Smooth muscle cell (in vitro differentiated cells): ENCODE measurements at regions not wholly inside any gene's neighbourhood (a gene's known extent, or its start where the extent isn't known, plus 50 kb on each side); places are given as distances from the start of the nearest gene placed in this dataset.

Experiments
- DNase-seq: peaks from one replicate; lab custom pipeline; 2025; ENCODE audit not compliant: unreplicated experiment; lab: John Stamatoyannopoulos, UW
- H2AFZ ChIP-seq: fragments of 200-600 bp; sonication (generic); 2 replicates; pipeline ENCODE4 v1.6.0; 2016; ENCODE audit warnings: antibody characterized with exemption, low read depth, mild to moderate bottlenecking
- H3F3A ChIP-seq: fragments of 200-600 bp; sonication (generic); 2 replicates; pipeline ENCODE4 v1.6.0; 2017; ENCODE audit warnings: antibody characterized with exemption, low read depth
- H3K27ac ChIP-seq: fragments of 200-600 bp; sonication (generic); 2 replicates; pipeline ENCODE4 v1.5.1; 2016; ENCODE audit warnings: low read depth, mild to moderate bottlenecking
- H3K27me3 ChIP-seq: fragments of 200-600 bp; sonication (generic); 2 replicates; pipeline ENCODE4 v1.6.1; 2016; ENCODE audit warnings: low read depth, mild to moderate bottlenecking
- H3K36me3 ChIP-seq: fragments of 200-600 bp; sonication (generic); 2 replicates; pipeline ENCODE4 v1.5.1; 2016; ENCODE audit warnings: low read depth
- H3K4me1 ChIP-seq: fragments of 200-600 bp; sonication (generic); 2 replicates; pipeline ENCODE4 v1.5.1; 2016; ENCODE audit warnings: low read depth
- H3K4me2 ChIP-seq: fragments of 200-600 bp; sonication (generic); 2 replicates; pipeline ENCODE4 v1.6.0; 2016; ENCODE audit warnings: mild to moderate bottlenecking
- H3K4me3 ChIP-seq: fragments of 200-600 bp; sonication (generic); 2 replicates; pipeline ENCODE4 v1.5.1; 2016; ENCODE audit warnings: mild to moderate bottlenecking
- H3K79me2 ChIP-seq: fragments of 200-600 bp; sonication (generic); 2 replicates; pipeline ENCODE4 v1.6.0; 2016; ENCODE audit warnings: low read depth, mild to moderate bottlenecking
- H3K9ac ChIP-seq: fragments of 200-600 bp; sonication (generic); 2 replicates; pipeline ENCODE4 v1.6.0; 2016; ENCODE audit warnings: low read depth
- H3K9me3 ChIP-seq: fragments of 200-600 bp; sonication (generic); replicated peaks from 2 replicates; pipeline ENCODE4 v1.5.1; 2016; ENCODE audit warnings: low read depth
- H4K20me1 ChIP-seq: fragments of 200-600 bp; sonication (generic); 2 replicates; pipeline ENCODE4 v1.6.0; 2016; ENCODE audit warnings: low read depth
- WGBS: methylation state at CpG from one replicate; pipeline ENCODE4 v1.1.7; 2016; ENCODE audit warnings: low lambda C conversion rate; 5-methylcytosine and 5-hydroxymethylcytosine counted together
- TF ChIP-seq, protein P1 (sequence below): fragments of 200-600 bp; sonication (generic); IDR thresholded peaks from 2 replicates; pipeline ENCODE4 v1.5.1; 2017; ENCODE audit warnings: borderline replicate concordance, mild to moderate bottlenecking, antibody characterized with exemption; ENCODE audit not compliant: insufficient read depth, poor library complexity, severe bottlenecking

DNA sequence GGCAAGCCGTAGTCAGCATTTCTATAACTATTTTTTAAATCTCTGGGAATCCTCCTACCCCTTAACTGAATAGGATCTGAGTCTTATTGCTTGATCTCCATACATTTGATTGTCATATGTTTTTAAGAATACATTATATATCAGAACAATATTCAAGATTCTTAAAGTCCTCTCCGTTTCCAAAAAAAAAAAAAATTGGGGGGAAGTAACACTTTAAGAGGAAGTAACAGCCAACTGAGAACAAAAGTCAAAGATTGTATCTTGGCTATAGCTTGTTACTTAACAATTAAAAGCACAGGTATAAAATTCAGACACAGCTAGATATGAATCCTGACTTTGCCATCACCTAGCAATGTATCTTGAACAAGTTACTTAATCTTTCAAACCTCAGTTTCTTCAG is 169.9 kb upstream of the ADO start:
- no peaks in the 10 kb centered on the region for H3K27me3 ChIP-seq
- DNase-seq: no peak
- H3K27ac ChIP-seq: no peak overlapping the region
- H3K4me3 ChIP-seq: no peak overlapping the region
- no peak overlapping the region for H2AFZ ChIP-seq
- H3K79me2 ChIP-seq: no peaks in the 10 kb centered on the region
- no peaks in the 10 kb centered on the region for H3K9me3 ChIP-seq
- H3K4me1 ChIP-seq: no peaks in the 10 kb centered on the region
- TF ChIP-seq, protein P1, sequence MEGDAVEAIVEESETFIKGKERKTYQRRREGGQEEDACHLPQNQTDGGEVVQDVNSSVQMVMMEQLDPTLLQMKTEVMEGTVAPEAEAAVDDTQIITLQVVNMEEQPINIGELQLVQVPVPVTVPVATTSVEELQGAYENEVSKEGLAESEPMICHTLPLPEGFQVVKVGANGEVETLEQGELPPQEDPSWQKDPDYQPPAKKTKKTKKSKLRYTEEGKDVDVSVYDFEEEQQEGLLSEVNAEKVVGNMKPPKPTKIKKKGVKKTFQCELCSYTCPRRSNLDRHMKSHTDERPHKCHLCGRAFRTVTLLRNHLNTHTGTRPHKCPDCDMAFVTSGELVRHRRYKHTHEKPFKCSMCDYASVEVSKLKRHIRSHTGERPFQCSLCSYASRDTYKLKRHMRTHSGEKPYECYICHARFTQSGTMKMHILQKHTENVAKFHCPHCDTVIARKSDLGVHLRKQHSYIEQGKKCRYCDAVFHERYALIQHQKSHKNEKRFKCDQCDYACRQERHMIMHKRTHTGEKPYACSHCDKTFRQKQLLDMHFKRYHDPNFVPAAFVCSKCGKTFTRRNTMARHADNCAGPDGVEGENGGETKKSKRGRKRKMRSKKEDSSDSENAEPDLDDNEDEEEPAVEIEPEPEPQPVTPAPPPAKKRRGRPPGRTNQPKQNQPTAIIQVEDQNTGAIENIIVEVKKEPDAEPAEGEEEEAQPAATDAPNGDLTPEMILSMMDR: no peak
- no peaks in the 10 kb centered on the region for H4K20me1 ChIP-seq
- H3K9ac ChIP-seq: no peak overlapping the region
- no peaks in the 10 kb centered on the region for H3K36me3 ChIP-seq
- 87% methylated on average over 2 of the region's 2 CpGs for WGBS
- no peak overlapping the region for H3K4me2 ChIP-seq
- H3F3A ChIP-seq: peaks cover 3% of the 10 kb centered on the region

DNA sequence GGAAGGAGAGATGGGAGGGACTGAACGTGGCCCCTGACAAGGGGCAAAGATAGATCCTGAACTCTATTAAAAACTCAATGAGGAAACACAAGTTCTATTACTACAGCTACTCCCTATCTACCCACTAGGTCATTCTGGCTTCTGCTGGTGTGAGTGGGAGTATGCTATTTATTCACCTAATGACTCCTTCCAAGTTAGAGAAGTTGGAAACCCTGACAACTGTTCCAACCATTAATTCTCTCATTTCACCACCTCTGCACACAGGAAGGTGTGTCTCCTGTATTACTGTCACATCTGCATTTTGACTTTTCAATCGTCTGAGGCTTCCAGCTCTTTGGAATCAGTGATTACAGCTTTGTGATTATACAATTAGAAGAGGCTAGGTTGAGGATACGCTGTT is 169.4 kb upstream of the ADO start:
- TF ChIP-seq, protein P1: no peak
- peaks cover 3% of the 10 kb centered on the region for H3F3A ChIP-seq
- no peaks in the 10 kb centered on the region for H4K20me1 ChIP-seq
- no peaks in the 10 kb centered on the region for H3K79me2 ChIP-seq
- H3K4me2 ChIP-seq: no peak overlapping the region
- H3K9ac ChIP-seq: no peak overlapping the region
- no peak overlapping the region for H3K27ac ChIP-seq
- H3K4me1 ChIP-seq: no peaks in the 10 kb centered on the region
- no peaks in the 10 kb centered on the region for H3K27me3 ChIP-seq
- no peak for DNase-seq
- H3K4me3 ChIP-seq: no peak overlapping the region
- no peaks in the 10 kb centered on the region for H3K36me3 ChIP-seq
- H2AFZ ChIP-seq: no peak overlapping the region
- no peaks in the 10 kb centered on the region for H3K9me3 ChIP-seq
- 89% methylated on average over 3 of the region's 3 CpGs for WGBS

DNA sequence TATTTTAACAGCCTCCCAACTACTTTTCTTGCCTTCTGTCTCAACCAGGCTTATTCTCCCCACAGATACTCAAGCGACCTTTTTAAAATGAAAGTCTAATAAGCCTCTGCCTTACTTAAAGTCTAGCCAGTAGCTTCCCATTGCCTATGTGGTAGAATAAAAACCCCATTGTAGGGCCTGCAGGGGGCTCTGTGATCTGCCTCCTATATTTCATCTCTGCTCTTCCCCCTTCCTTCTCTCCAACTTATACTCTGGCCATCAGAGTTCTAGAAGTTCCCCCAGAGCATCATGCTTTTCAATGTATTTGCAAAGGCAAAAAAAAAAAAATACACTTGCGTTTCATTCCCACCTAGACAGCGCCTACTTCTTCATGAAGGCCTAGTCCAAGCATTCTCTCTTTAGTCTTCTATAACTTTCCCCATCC is 167.7 kb upstream of the ADO start:
- TF ChIP-seq, protein P1: peak; percentile 8
- peak overlapping the region; percentile 68 for H3K9ac ChIP-seq
- H3K9me3 ChIP-seq: no peaks in the 10 kb centered on the region
- H3K4me3 ChIP-seq: peak overlapping the region; percentile 25
- H3K4me1 ChIP-seq: no peaks in the 10 kb centered on the region
- peak overlapping the region; percentile 87 for H2AFZ ChIP-seq
- peak overlapping the region; percentile 84 for H3K4me2 ChIP-seq
- DNase-seq: no peak
- no peaks in the 10 kb centered on the region for H4K20me1 ChIP-seq
- no peaks in the 10 kb centered on the region for H3K27me3 ChIP-seq
- H3F3A ChIP-seq: peaks cover 3% of the 10 kb centered on the region
- 90% methylated on average over 3 of the region's 3 CpGs for WGBS
- peak overlapping the region; percentile 93 for H3K27ac ChIP-seq
- no peaks in the 10 kb centered on the region for H3K79me2 ChIP-seq
- no peaks in the 10 kb centered on the region for H3K36me3 ChIP-seq

DNA sequence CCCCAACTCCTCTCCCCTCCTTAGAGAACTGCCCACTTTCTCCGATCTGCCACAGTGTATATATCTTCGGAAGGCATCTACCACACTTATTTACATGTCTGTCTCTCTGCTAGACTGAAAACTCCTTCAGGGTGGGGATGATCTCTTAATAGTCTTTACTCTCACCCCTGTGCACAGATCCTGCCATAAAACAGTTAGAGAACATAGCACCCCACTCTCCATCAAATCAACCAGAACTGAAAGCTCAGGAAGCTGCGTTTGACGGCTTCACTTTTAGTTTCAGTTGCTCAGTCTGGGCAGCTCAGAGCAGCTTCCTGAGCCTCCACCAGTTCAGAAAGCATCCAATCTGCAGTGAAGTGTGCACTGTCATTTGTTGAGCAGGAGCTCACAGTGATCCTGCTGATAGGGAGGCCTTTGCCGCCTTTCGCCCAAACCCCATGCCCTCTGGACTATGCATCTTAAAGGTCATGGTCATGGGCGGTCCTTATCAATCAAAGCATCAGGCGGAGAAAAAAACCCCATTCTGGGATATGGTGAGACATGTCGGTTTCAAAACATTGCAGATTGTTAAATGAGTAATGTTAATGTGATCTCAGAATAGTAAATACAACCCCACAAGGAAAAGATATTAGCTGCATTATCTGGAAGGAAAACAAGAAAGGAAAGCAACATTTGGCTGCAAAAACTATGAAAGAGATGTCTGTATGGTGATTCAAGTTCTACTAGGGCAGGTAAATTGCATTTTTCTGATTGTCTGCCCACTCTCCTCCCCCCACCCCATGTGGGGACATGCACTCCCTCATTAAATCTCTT is 167.1 kb upstream of the ADO start:
- H3K27me3 ChIP-seq: no peaks in the 10 kb centered on the region
- no peak for DNase-seq
- H3K4me1 ChIP-seq: no peaks in the 10 kb centered on the region
- H3F3A ChIP-seq: peaks cover 3% of the 10 kb centered on the region
- peak overlapping the region; percentile 84 for H3K4me2 ChIP-seq
- no peaks in the 10 kb centered on the region for H3K36me3 ChIP-seq
- TF ChIP-seq, protein P1: no peak
- no peaks in the 10 kb centered on the region for H3K9me3 ChIP-seq
- peak overlapping the region; percentile 93 for H3K27ac ChIP-seq
- peak overlapping the region; percentile 87 for H2AFZ ChIP-seq
- WGBS: 28% methylated on average over 9 of the region's 9 CpGs
- H3K4me3 ChIP-seq: peak overlapping the region; percentile 25
- H3K9ac ChIP-seq: peak overlapping the region; percentile 68
- no peaks in the 10 kb centered on the region for H4K20me1 ChIP-seq
- no peaks in the 10 kb centered on the region for H3K79me2 ChIP-seq
